Activated naive CD4-positive, alpha-beta T cell treated with anti-CD3 and anti-CD28 coated beads, Interleukin-2, amount 50 U/mL, for 72 hours (primary cell): ENCODE measurements at regions not wholly inside any gene's neighbourhood (a gene's known extent, or its start where the extent isn't known, plus 50 kb on each side); places are given as distances from the start of the nearest gene placed in this dataset.
A peak's percentile ranks its signal among the peaks of the same experiment; 100 is the strongest.

Source experiments
- ATAC-seq, 2 donors: fragments of 150-1000 bp; cut with Tn5 transposase; 2 replicates each; pipeline ENCODE4 v1.10.0; 2021; ENCODE audit warnings: mild to moderate bottlenecking in 2 of 2, moderate library complexity in 2 of 2
- DNase-seq, 2 donors: peaks; one replicate each; pipeline ENCODE4 v3.0.0; 2021 to 2022; ENCODE audit warnings: low spot score in 2 of 2
- H3K27ac Mint-ChIP-seq, 2 donors: one replicate each; pipeline ENCODE4 v1.8.0; 2022; ENCODE audit warnings: mild to moderate bottlenecking in 2 of 2, mixed read lengths in 2 of 2
- H3K36me3 Mint-ChIP-seq, 2 donors: one replicate each; pipeline ENCODE4 v1.8.0; 2022; ENCODE audit warnings: mixed read lengths in 2 of 2
- H3K9me3 Mint-ChIP-seq, 2 donors: one replicate each; pipeline ENCODE4 v1.8.0; 2022; ENCODE audit warnings: mixed read lengths in 2 of 2

GRCh38 chr3:69451594-69451993 is 65.7 kb upstream of the FRMD4B start:
- DNase-seq (no peak), ATAC-seq (no peak)
- no peaks in the 10 kb centered on the region for H3K36me3 Mint-ChIP-seq
- H3K9me3 Mint-ChIP-seq: no peaks in the 10 kb centered on the region
- no peak overlapping the region for H3K27ac Mint-ChIP-seq

GRCh38 chr3:69448877-69449276 is 63.0 kb upstream of the FRMD4B start:
- no peak for ATAC-seq
- H3K36me3 Mint-ChIP-seq: peaks cover 0 to 8% of the 10 kb centered on the region in 2 donors
- no peak overlapping the region for H3K27ac Mint-ChIP-seq
- H3K9me3 Mint-ChIP-seq: no peaks in the 10 kb centered on the region
- DNase-seq: no peak

- Mint-ChIP-seq H3K36me3 (peaks cover 0 to 16% of the 10 kb centered on the region in 2 donors), H3K27ac (no peak overlapping the region), H3K9me3 (no peaks in the 10 kb centered on the region)
- ATAC-seq: no peak
- DNase-seq: no peak
Measured at GRCh38 chr3:69446402-69447072, 60.6 kb upstream of the FRMD4B start.

- Mint-ChIP-seq H3K9me3 (no peaks in the 10 kb centered on the region), H3K27ac (peak overlapping the region in 1 of 2 donors; percentile 31), H3K36me3 (peaks cover 0 to 16% of the 10 kb centered on the region in 2 donors)
- ATAC-seq: no peak
- DNase-seq: no peak
Measured at GRCh38 chr3:69445498-69445897, 59.6 kb upstream of the FRMD4B start.

GRCh38 chr3:69445024-69445423 is 59.1 kb upstream of the FRMD4B start:
- Mint-ChIP-seq H3K36me3 (peaks cover 0 to 16% of the 10 kb centered on the region in 2 donors), H3K27ac (peak overlapping the region in 1 of 2 donors; percentile 92), H3K9me3 (no peaks in the 10 kb centered on the region)
- no peak for DNase-seq
- ATAC-seq: no peak

- DNase-seq (no peak), ATAC-seq (no peak)
- no peaks in the 10 kb centered on the region for H3K9me3 Mint-ChIP-seq
- H3K36me3 Mint-ChIP-seq: peaks cover 0 to 16% of the 10 kb centered on the region in 2 donors
- peak overlapping the region in 1 of 2 donors; percentile 92 for H3K27ac Mint-ChIP-seq
Measured at GRCh38 chr3:69443457-69443920, 57.6 kb upstream of the FRMD4B start.

GRCh38 chr3:69442771-69443311 is 57.0 kb upstream of the FRMD4B start:
- DNase-seq (peak in 1 of 2 donors; percentile 69), ATAC-seq (peak; percentile 37 to 88)
- Mint-ChIP-seq H3K36me3 (peaks cover 0 to 16% of the 10 kb centered on the region in 2 donors), H3K9me3 (no peaks in the 10 kb centered on the region), H3K27ac (peak overlapping the region in 1 of 2 donors; percentile 92)

- DNase-seq (no peak), ATAC-seq (no peak)
- Mint-ChIP-seq H3K9me3 (no peaks in the 10 kb centered on the region), H3K27ac (peak overlapping the region in 1 of 2 donors; percentile 92), H3K36me3 (peaks cover 0 to 16% of the 10 kb centered on the region in 2 donors)
Measured at GRCh38 chr3:69441732-69442131, 55.8 kb upstream of the FRMD4B start.

- peak overlapping the region in 1 of 2 donors; percentile 58 for H3K27ac Mint-ChIP-seq
- H3K36me3 Mint-ChIP-seq: peaks cover 0 to 16% of the 10 kb centered on the region in 2 donors
- no peaks in the 10 kb centered on the region for H3K9me3 Mint-ChIP-seq
- ATAC-seq (no peak), DNase-seq (no peak)
Measured at GRCh38 chr3:69441040-69441439, 55.2 kb upstream of the FRMD4B start.

GRCh38 chr3:69439643-69440270 is 53.9 kb upstream of the FRMD4B start:
- Mint-ChIP-seq H3K36me3 (peaks cover 0 to 16% of the 10 kb centered on the region in 2 donors), H3K9me3 (no peaks in the 10 kb centered on the region), H3K27ac (no peak overlapping the region)
- ATAC-seq (no peak), DNase-seq (no peak)

GRCh38 chr3:69438476-69438875 is 52.6 kb upstream of the FRMD4B start:
- Mint-ChIP-seq H3K27ac (no peak overlapping the region), H3K9me3 (no peaks in the 10 kb centered on the region), H3K36me3 (peaks cover 0 to 4% of the 10 kb centered on the region in 2 donors)
- ATAC-seq (no peak), DNase-seq (no peak)

GRCh38 chr3:69435274-69436265 is 49.7 kb upstream of the FRMD4B start:
- no peak for DNase-seq
- Mint-ChIP-seq H3K27ac (peak overlapping the region; percentile 55 to 94), H3K9me3 (no peaks in the 10 kb centered on the region), H3K36me3 (no peaks in the 10 kb centered on the region)
- ATAC-seq: peak; percentile 68 to 78
